Right cardiac atrium (tissue), 5 donors: ENCODE measurements at regions not wholly inside any gene's neighbourhood (a gene's known extent, or its start where the extent isn't known, plus 50 kb on each side); places are given as distances from the start of the nearest gene placed in this dataset.
A peak's percentile ranks its signal among the peaks of the same experiment; 100 is the strongest.
"Not testable (repeated sequence)": the region's sequence is repeated elsewhere in the genome, so short reads cannot be mapped to it uniquely, and the experiment has no call there.

Source experiments
- ATAC-seq, 2 donors: fragments of 200-7000 bp; cut with Tn5 transposase; one replicate each; pipeline versions ENCODE4 v1.8.0 to v1.9.1; 2020; ENCODE audit warnings: moderate library complexity in 2 of 2, mild to moderate bottlenecking in 1 of 2
- DNase-seq, 3 donors: peaks; one replicate each; pipeline ENCODE4 v3.0.0-alpha.2; 2020
- H3K27ac ChIP-seq: one replicate; pipeline ENCODE4 v1.5.1; 2013; ENCODE audit warnings: mild to moderate bottlenecking, low read length, control low read depth, moderate library complexity
- H3K27me3 ChIP-seq: one replicate; pipeline ENCODE4 v1.6.1; 2013; ENCODE audit not compliant: control insufficient read depth, insufficient read depth
- H3K4me1 ChIP-seq: one replicate; pipeline ENCODE4 v1.6.1; 2013; ENCODE audit warnings: low read length; ENCODE audit not compliant: control insufficient read depth, insufficient read depth
- H3K4me3 ChIP-seq: one replicate; pipeline ENCODE4 v1.5.1; 2013; ENCODE audit warnings: low read length, control low read depth
- H3K9me3 ChIP-seq: one replicate; pipeline ENCODE4 v1.6.1; 2013; ENCODE audit warnings: low read length; ENCODE audit not compliant: control insufficient read depth
- WGBS: extraction: QIAGEN DNeasy Blood & Tissue Kit; methylation state at CpG from one replicate; pipeline ENCODE4 v1.1.7; 2013; 5-methylcytosine and 5-hydroxymethylcytosine counted together
- intact Hi-C, 4 donors: fragments of 100-400 bp; cut with DNase I; formaldehyde crosslinking; loops; one replicate each; pipeline versions ENCODE4 v1.11.0 to v1.14.0; 2022 to 2023
- donor health status: healthy with polysubstance abuse.
- donor health status: DM: no; HTN: yes; CAD: no.
- donor health status: DM: no; HTN: no; CAD: no.
- donor health status: DM: no; HTN: yes; CAD: no; lungs with severe emphysema.
- donor health status: DM: yes; HTN: yes; CAD: no.

- H3K4me3 ChIP-seq, DNase-seq, intact Hi-C loops, H3K4me1 ChIP-seq, H3K9me3 ChIP-seq, H3K27ac ChIP-seq, ATAC-seq, H3K27me3 ChIP-seq: not testable (repeated sequence)
- 91% methylated on average over 4 of the region's 5 CpGs for WGBS
Measured at GRCh38 chr9:38978734-38979133, 258.8 kb upstream of the FAM240B start.

DNA sequence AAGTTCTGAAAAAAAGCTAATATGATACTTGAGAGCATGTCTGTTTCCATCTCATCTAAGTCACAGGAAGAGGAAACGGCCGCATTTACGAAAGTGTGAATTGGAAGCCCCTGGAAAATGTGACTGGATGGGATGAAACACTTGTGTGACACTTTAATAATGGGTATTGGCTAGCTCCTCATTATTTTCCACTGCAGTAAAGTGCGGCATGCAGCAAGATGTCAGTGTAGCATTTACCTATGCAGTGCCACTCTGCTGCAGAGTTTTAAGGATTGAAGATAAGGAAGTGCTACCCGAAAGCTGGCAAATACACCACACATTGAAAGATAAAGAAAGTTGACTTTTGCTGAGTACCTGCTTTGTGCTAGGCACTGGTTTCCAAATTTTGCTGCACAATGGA is 249.5 kb upstream of the FAM240B start:
- H3K27me3 ChIP-seq, H3K4me3 ChIP-seq, H3K27ac ChIP-seq, H3K4me1 ChIP-seq, DNase-seq, H3K9me3 ChIP-seq, intact Hi-C loops: not testable (repeated sequence)
- peak in 1 of 2 donors; percentile 49 for ATAC-seq
- WGBS, result 40% methylated on average over 3 of the region's 5 CpGs

DNA sequence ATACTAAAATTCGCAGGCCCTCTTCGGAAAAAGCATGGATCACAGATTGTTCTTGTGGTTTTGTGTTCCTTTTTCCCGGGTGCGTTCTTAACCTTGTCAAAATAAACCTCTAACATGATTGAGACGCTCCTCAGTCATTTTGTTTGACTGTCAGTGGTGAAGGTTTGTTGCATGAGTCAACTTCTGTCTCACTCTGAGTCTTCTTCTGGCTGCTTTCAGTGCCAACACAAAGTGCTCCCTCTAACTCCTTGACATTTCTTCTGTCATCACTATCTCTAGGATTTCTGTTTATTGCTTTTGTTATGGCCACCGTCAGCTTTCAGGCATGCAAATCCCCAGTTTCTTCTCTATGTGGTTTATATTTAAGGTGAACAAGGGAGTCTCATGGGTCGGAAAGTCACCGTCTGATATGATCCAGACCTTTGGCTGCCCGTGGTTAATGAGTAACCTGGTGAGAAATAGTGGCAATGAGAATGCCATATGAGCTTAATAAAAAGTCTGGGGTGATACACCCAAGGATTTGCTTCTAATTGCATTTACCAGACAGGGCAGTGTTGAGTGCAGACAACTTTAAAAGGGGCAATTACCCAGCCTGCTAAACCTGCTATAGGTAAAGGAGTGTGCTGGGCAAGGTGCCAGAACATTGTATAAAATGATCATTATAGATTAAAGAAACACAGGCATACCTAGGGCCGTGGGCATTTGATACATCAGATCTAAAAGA is 248.9 kb upstream of the FAM240B start:
- H3K4me3 ChIP-seq, H3K9me3 ChIP-seq, DNase-seq, H3K27ac ChIP-seq, H3K27me3 ChIP-seq, H3K4me1 ChIP-seq, intact Hi-C loops: not testable (repeated sequence)
- 51% methylated on average over 5 of the region's 10 CpGs for WGBS
- ATAC-seq, result peak; percentile 47 to 51

GRCh38 chr9:38967866-38968265 is 247.9 kb upstream of the FAM240B start:
- H3K9me3 ChIP-seq, H3K27ac ChIP-seq, ATAC-seq, H3K27me3 ChIP-seq, H3K4me3 ChIP-seq, intact Hi-C loops, H3K4me1 ChIP-seq, DNase-seq: not testable (repeated sequence)
- WGBS, result no CpG with 5 or more reads among the region's 6 CpGs

- H3K27ac ChIP-seq, DNase-seq, H3K4me1 ChIP-seq, ATAC-seq, H3K4me3 ChIP-seq, intact Hi-C loops, H3K9me3 ChIP-seq, H3K27me3 ChIP-seq: not testable (repeated sequence)
- no CpG with 5 or more reads among the region's 3 CpGs for WGBS
Measured at GRCh38 chr9:38967285-38967684, 247.4 kb upstream of the FAM240B start.

GRCh38 chr9:38959812-38960211 is 239.9 kb upstream of the FAM240B start:
- DNase-seq, H3K27me3 ChIP-seq, H3K27ac ChIP-seq, intact Hi-C loops, H3K9me3 ChIP-seq, H3K4me1 ChIP-seq, ATAC-seq, H3K4me3 ChIP-seq: not testable (repeated sequence)
- WGBS, result no CpG with 5 or more reads among the region's 4 CpGs

- intact Hi-C loops, DNase-seq, ATAC-seq, H3K4me1 ChIP-seq, H3K9me3 ChIP-seq, H3K4me3 ChIP-seq, H3K27me3 ChIP-seq, H3K27ac ChIP-seq: not testable (repeated sequence)
- 80% methylated on average over 4 of the region's 4 CpGs for WGBS
Measured at GRCh38 chr9:38955837-38956236, 235.9 kb upstream of the FAM240B start.

DNA sequence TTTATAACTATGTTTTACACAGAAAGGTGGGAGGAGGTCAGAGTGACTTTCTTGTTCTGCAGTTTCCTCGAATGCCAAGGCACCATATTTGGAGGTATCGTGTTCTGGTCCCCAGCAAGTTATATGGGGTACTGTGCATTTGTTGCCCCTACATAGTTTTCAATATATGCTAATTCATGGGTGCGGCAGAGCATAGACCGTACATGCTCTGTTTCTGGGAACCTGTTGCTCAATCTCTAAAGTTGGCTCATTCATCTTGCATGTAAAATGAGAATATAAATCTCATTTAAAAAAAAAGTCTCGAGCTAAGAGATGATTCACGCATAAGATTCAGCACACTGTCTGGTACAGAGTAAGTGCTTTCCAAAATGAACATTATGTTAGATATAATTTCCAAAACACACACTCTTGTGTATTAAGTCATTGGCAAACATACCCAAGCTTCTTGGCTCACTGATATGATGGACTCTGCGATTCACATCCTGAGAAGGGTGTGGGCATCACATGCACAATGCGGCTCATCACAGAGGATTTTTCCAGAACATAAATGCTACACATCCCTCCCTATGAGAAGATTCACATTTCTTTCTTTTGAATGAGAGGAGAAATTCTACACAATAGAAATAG is 232.9 kb upstream of the FAM240B start:
- H3K4me1 ChIP-seq, H3K4me3 ChIP-seq, H3K27me3 ChIP-seq, H3K27ac ChIP-seq, H3K9me3 ChIP-seq, DNase-seq, intact Hi-C loops: not testable (repeated sequence)
- ATAC-seq, result peak in 1 of 2 donors; percentile 40
- 88% methylated on average over 5 of the region's 8 CpGs for WGBS

DNA sequence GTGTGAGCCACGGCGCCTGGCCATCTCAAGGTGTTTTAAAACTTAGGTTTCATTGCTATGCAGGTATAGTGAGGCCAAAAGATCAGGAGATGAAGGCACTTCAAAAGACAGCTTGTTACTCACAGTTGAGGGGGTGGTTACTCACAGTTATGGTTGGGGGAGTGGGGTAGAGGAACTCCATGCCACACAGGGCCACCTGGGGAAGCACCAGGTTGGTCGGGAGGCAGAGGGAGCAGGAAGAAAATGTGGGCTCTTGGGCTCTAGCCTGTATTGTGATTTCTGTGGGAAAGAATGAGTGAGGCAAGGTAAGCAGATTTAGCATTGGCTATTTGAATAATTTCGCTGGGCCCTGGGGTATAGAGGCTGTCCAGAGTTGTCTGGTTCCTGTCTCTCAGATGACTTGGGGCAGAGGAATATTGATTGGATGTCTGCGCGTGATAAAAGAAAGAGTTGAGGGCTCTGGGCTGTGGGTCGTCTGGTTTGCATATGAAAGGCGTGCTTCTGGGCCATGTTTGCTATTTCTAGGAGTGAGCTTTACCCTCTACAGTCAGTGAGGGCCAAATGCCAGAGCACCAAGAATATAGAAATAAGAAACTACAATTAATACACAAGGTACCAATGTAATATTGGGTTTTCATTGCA is 226.1 kb upstream of the FAM240B start:
- H3K27ac ChIP-seq, ATAC-seq, DNase-seq, H3K9me3 ChIP-seq, H3K4me3 ChIP-seq, H3K4me1 ChIP-seq, H3K27me3 ChIP-seq, intact Hi-C loops: not testable (repeated sequence)
- WGBS, result no CpG with 5 or more reads among the region's 8 CpGs

GRCh38 chr9:38944881-38945449 is 225.0 kb upstream of the FAM240B start:
- DNase-seq, H3K27ac ChIP-seq, H3K27me3 ChIP-seq, H3K9me3 ChIP-seq, H3K4me3 ChIP-seq, H3K4me1 ChIP-seq, intact Hi-C loops: not testable (repeated sequence)
- WGBS, result no CpG with 5 or more reads among the region's 4 CpGs
- ATAC-seq, result peak; percentile 67 to 88

- H3K27me3 ChIP-seq, ATAC-seq, H3K9me3 ChIP-seq, DNase-seq, intact Hi-C loops, H3K27ac ChIP-seq, H3K4me1 ChIP-seq, H3K4me3 ChIP-seq: not testable (repeated sequence)
- no CpG with 5 or more reads among the region's 9 CpGs for WGBS
Measured at GRCh38 chr9:38940501-38940900, 220.6 kb upstream of the FAM240B start.
